GM12878 (cell line): ENCODE measurements at regions not wholly inside any gene's neighbourhood (a gene's known extent, or its start where the extent isn't known, plus 50 kb on each side); places are given as distances from the start of the nearest gene placed in this dataset.

Experiments
- ATAC-seq: fragments of 200-7000 bp; cut with Tn5 transposase; 3 replicates; pipeline ENCODE4 v1.9.1; 2020; ENCODE audit warnings: mild to moderate bottlenecking, moderate library complexity
- BruUV-seq: library from RNA; stranded (reverse); fragments of 400-500 nt; replicated peaks from 2 replicates; lab custom pipeline; 2021; lab: Mats Ljungman, UMichigan
- CTCF ChIA-PET: fragments of 300-600 bp; sonication (Branson Sonifier 250); formaldehyde crosslinking; extraction: SDS; loops from one replicate; lab custom pipeline; 2021; ENCODE audit warnings: inconsistent platforms; lab: Yijun Ruan, JAX
- POLR2A ChIA-PET: fragments of 350-600 bp; formaldehyde crosslinking; extraction: SDS; loops from one replicate; lab custom pipeline; 2021; ENCODE audit warnings: inconsistent platforms; lab: Charles Lee
- RAD21 ChIA-PET: fragments of 300-600 bp; sonication (Branson Sonifier 250); formaldehyde crosslinking; loops from one replicate; lab custom pipeline; 2023; ENCODE audit warnings: antibody characterized with exemption; ENCODE audit not compliant: unreplicated experiment; lab: Charles Lee
- SMC1A ChIA-PET: fragments of 300-600 bp; sonication (Branson Sonifier 250); formaldehyde crosslinking; loops from one replicate; lab custom pipeline; 2023; ENCODE audit not compliant: unreplicated experiment, uncharacterized antibody; lab: Charles Lee
- DNase-seq: peaks from one replicate; pipeline ENCODE4 v3.0.0-alpha.2; 2011; ENCODE audit warnings: low read depth, low spot score
- FAIRE-seq: peaks from 3 replicates; lab custom pipeline; 2011; peaks lifted over from hg19 to GRCh38; lab: Jason Lieb, UNC
- H2AFZ ChIP-seq: 2 replicates; pipeline ENCODE4 v1.6.0; 2011; ENCODE audit warnings: low read depth, low read length, control low read depth; ENCODE audit not compliant: control insufficient read depth
- H3K27ac ChIP-seq: 2 replicates; pipeline ENCODE4 v1.5.1; 2011; ENCODE audit warnings: control low read depth; ENCODE audit not compliant: control insufficient read depth, insufficient read depth
- H3K27me3 ChIP-seq, 2 experiments: replicated peaks in 1 of 2; 2 replicates each; pipeline versions ENCODE4 v1.6.0 to v1.6.1; 2011; ENCODE audit warnings: low read length in 1 of 2; ENCODE audit not compliant: control insufficient read depth in 2 of 2, insufficient read depth in 2 of 2
- H3K36me3 ChIP-seq, 2 experiments: 2 replicates each; pipeline ENCODE4 v1.5.1; 2011; ENCODE audit warnings: low read length in 1 of 2; ENCODE audit not compliant: control insufficient read depth in 2 of 2, insufficient read depth in 2 of 2
- H3K4me1 ChIP-seq: 2 replicates; pipeline ENCODE4 v1.6.1; 2011; ENCODE audit warnings: mild to moderate bottlenecking, low read length, moderate library complexity, mixed read lengths; ENCODE audit not compliant: control insufficient read depth, insufficient read depth
- H3K4me2 ChIP-seq: 2 replicates; pipeline ENCODE4 v1.6.0; 2011; ENCODE audit warnings: control low read depth; ENCODE audit not compliant: control insufficient read depth, insufficient read depth
- H3K4me3 ChIP-seq: fragments of 200-600 bp; sonication (generic); 2 replicates; pipeline ENCODE4 v1.5.1; 2016
- H3K79me2 ChIP-seq: 2 replicates; pipeline ENCODE4 v1.6.0; 2011; ENCODE audit warnings: low read length; ENCODE audit not compliant: control insufficient read depth, insufficient read depth
- H3K9ac ChIP-seq: 2 replicates; pipeline ENCODE4 v1.8.0; 2011; ENCODE audit warnings: low read length, control low read depth, mixed read lengths; ENCODE audit not compliant: control insufficient read depth, insufficient read depth
- H3K9me3 ChIP-seq: replicated peaks from 3 replicates; pipeline ENCODE4 v1.5.1; 2011; ENCODE audit warnings: mild to moderate bottlenecking, low read length; ENCODE audit not compliant: control insufficient read depth, insufficient read depth
- H4K20me1 ChIP-seq: 2 replicates; pipeline ENCODE4 v1.6.0; 2011; ENCODE audit not compliant: control insufficient read depth, insufficient read depth
- MYC ChIP-seq: IDR thresholded peaks from 2 replicates; pipeline ENCODE4 v1.6.1; 2011; ENCODE audit warnings: mild to moderate bottlenecking, low read length, moderate library complexity, inconsistent platforms; ENCODE audit not compliant: insufficient read depth, insufficient replicate concordance, insufficient read length, severe bottlenecking
- STAT1 ChIP-seq: fragments of 450-650 bp; conservative IDR thresholded peaks from 2 replicates; pipeline ENCODE4 v1.6.1; 2014; ENCODE audit warnings: antibody characterized with exemption, mild to moderate bottlenecking
- WGBS: methylation state at CpG from one replicate; pipeline ENCODE4 v1.1.6; 2016; ENCODE audit warnings: low lambda C conversion rate; ENCODE audit not compliant: insufficient replicate concordance, insufficient coverage; ENCODE audit errors: missing lambda C conversion rate; 5-methylcytosine and 5-hydroxymethylcytosine counted together
- in situ Hi-C: fragments of 300-500 bp; cut with MboI; formaldehyde crosslinking; loops from 9 replicates; pipeline ENCODE4 v1.14.3; 2018; ENCODE audit warnings: mixed read lengths
- intact Hi-C: fragments of 100-400 bp; cut with micrococcal nuclease; formaldehyde crosslinking; loops from one replicate; pipeline ENCODE4 v1.14.2; 2022; ENCODE audit not compliant: unreplicated experiment
- TF ChIP-seq, protein P1 (sequence below): fragments of 450-650 bp; formaldehyde crosslinking; IDR thresholded peaks from 2 replicates; pipeline ENCODE4 v1.4.0; 2022; ENCODE audit warnings: mild to moderate bottlenecking, moderate library complexity
- TF ChIP-seq, protein P2 (sequence below): fragments of 450-650 bp; IDR thresholded peaks from 2 replicates; pipeline ENCODE4 v1.6.1; 2017; ENCODE audit warnings: low read depth, mild to moderate bottlenecking, moderate library complexity

DNA sequence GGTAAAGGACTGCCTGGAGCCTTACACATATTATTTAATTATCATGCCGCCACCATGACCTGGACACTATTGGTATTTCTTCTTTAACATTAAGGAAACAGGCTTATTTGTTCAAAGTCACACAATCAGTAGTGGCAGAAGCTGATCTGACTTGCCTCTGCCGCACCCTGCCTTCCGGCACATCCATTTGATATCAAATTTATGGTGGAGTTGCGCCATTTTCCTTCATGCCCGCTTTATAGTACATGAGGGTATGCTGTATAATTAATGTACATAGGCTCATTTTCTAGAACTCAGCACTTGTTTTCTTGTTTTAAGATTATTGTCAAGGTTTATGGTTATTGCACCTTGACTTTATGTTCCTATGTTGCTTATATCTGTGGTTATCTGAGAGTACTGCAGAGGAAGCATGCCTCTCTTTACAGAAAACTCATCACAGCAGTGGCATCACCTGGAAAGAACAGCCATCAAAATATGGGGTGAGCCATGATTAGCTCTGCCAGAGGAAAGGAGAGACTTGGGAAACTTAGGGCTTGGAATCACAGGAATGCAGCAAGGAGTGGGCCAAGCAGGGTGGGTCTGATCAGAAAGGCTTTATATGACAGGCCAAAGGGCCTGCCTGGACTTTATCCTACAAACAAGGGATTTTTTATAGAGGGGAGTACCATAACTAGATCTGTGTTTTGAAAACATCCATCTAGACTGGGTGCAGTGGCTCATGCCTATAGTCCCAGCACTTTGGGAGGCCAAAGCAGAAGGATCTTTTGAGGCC, 72.2 kb upstream of the GJB5 start:
- intact Hi-C loops (no loop called here), in situ Hi-C loops (no loop called here)
- ATAC-seq: no peak

More for the DNA sequence above, 72.2 kb upstream of the GJB5 start:
- no peaks in the 10 kb centered on the region for H3K36me3 ChIP-seq
- no peak overlapping the region for H3K4me2 ChIP-seq
- no peaks in the 10 kb centered on the region; the same call in 2 of the 3 replicates for H3K9me3 ChIP-seq
- no peak for FAIRE-seq
- TF ChIP-seq, protein P1, sequence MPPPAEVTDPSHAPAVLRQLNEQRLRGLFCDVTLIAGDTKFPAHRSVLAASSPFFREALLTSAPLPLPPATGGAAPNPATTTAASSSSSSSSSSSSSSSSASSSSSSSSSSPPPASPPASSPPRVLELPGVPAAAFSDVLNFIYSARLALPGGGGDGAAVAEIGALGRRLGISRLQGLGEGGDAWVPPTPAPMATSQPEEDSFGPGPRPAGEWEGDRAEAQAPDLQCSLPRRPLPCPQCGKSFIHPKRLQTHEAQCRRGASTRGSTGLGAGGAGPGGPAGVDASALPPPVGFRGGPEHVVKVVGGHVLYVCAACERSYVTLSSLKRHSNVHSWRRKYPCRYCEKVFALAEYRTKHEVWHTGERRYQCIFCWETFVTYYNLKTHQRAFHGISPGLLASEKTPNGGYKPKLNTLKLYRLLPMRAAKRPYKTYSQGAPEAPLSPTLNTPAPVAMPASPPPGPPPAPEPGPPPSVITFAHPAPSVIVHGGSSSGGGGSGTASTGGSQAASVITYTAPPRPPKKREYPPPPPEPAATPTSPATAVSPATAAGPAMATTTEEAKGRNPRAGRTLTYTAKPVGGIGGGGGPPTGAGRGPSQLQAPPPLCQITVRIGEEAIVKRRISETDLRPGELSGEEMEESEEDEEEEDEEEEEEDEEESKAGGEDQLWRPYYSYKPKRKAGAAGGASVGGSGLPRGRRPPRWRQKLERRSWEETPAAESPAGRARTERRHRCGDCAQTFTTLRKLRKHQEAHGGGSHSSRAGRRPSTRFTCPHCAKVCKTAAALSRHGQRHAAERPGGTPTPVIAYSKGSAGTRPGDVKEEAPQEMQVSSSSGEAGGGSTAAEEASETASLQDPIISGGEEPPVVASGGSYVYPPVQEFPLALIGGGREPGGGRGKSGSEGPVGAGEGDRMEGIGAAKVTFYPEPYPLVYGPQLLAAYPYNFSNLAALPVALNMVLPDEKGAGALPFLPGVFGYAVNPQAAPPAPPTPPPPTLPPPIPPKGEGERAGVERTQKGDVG (CRISPR knock-in tag): no peak
- TF ChIP-seq STAT1: no peak
- no peak for TF ChIP-seq MYC
- TF ChIP-seq, protein P2, sequence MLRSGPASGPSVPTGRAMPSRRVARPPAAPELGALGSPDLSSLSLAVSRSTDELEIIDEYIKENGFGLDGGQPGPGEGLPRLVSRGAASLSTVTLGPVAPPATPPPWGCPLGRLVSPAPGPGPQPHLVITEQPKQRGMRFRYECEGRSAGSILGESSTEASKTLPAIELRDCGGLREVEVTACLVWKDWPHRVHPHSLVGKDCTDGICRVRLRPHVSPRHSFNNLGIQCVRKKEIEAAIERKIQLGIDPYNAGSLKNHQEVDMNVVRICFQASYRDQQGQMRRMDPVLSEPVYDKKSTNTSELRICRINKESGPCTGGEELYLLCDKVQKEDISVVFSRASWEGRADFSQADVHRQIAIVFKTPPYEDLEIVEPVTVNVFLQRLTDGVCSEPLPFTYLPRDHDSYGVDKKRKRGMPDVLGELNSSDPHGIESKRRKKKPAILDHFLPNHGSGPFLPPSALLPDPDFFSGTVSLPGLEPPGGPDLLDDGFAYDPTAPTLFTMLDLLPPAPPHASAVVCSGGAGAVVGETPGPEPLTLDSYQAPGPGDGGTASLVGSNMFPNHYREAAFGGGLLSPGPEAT: no peak
- TF ChIP-seq, all 136 proteins: peak for 0
- no peak overlapping the region for H3K27ac ChIP-seq
- no peak overlapping the region for H2AFZ ChIP-seq
- no peak overlapping the region for H3K9ac ChIP-seq
- ChIA-PET RAD21 (no interaction called here), POLR2A (no interaction called here), CTCF (interaction anchor here (1.0 to 2.1 kb wide), 6 partner anchors 8 to 1050 kb away, joined by 3 to 9 read pairs (median 5); no protein-coding TSS in a partner anchor), SMC1A (interaction anchor here (0.7 to 1.5 kb wide), 3 partner anchors 10 to 685 kb away, joined by 3 to 4 read pairs (median 4); no protein-coding TSS in a partner anchor)
- H4K20me1 ChIP-seq: no peaks in the 10 kb centered on the region
- H3K27me3 ChIP-seq: no peaks in the 10 kb centered on the region; a peak in 2 of 4 replicates
- no peaks in the 10 kb centered on the region for H3K79me2 ChIP-seq
- WGBS: 92% methylated on average over 5 of the region's 5 CpGs
- no peak overlapping the region for H3K4me3 ChIP-seq
- no peak for DNase-seq
- BruUV-seq: no TSS peak
- no peaks in the 10 kb centered on the region for H3K4me1 ChIP-seq
